Lower leg skin (tissue), 3 donors: ENCODE measurements at regions not wholly inside any gene's neighbourhood (a gene's known extent, or its start where the extent isn't known, plus 50 kb on each side); places are given as distances from the start of the nearest gene placed in this dataset.

Source experiments
- POLR2A ChIP-seq, 2 donors: fragments of 450-650 bp; IDR thresholded peaks; one replicate each; pipeline ENCODE4 v1.6.1; 2016 to 2017; ENCODE audit warnings: antibody characterized with exemption in 2 of 2, mild to moderate bottlenecking in 1 of 2, moderate library complexity in 1 of 2
- TF ChIP-seq, protein P1 (sequence below), 3 donors: fragments of 450-650 bp; IDR thresholded peaks; one replicate each; pipeline ENCODE4 v1.5.1; 2016; ENCODE audit warnings: antibody characterized with exemption in 3 of 3, mild to moderate bottlenecking in 3 of 3, moderate library complexity in 2 of 3

GRCh38 chr4:12005471-12005870 lies 576.8 kb upstream of the HS3ST1 start:
- TF ChIP-seq, protein P1, sequence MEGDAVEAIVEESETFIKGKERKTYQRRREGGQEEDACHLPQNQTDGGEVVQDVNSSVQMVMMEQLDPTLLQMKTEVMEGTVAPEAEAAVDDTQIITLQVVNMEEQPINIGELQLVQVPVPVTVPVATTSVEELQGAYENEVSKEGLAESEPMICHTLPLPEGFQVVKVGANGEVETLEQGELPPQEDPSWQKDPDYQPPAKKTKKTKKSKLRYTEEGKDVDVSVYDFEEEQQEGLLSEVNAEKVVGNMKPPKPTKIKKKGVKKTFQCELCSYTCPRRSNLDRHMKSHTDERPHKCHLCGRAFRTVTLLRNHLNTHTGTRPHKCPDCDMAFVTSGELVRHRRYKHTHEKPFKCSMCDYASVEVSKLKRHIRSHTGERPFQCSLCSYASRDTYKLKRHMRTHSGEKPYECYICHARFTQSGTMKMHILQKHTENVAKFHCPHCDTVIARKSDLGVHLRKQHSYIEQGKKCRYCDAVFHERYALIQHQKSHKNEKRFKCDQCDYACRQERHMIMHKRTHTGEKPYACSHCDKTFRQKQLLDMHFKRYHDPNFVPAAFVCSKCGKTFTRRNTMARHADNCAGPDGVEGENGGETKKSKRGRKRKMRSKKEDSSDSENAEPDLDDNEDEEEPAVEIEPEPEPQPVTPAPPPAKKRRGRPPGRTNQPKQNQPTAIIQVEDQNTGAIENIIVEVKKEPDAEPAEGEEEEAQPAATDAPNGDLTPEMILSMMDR (IDR thresholded peaks at IDR 0.05): no peak
- no peak for TF ChIP-seq POLR2A (IDR thresholded peaks at IDR 0.05)
